ENCODE measurements at regions not wholly inside any gene's neighbourhood (a gene's known extent, or its start where the extent isn't known, plus 50 kb on each side); places are given as distances from the start of the nearest gene placed in this dataset.
"Not testable (repeated sequence)": the region's sequence is repeated elsewhere in the genome, so short reads cannot be mapped to it uniquely, and the experiment has no call there.

- DNase-seq = no peak
- no peaks in the 10 kb centered on the region for H3K36me3 ChIP-seq (replicated peaks; ENCODE audit: control insufficient read depth, insufficient read depth, low read length)
- no peak overlapping the region for H3K4me3 ChIP-seq (ENCODE audit: insufficient read depth, low read depth, low read length)
- no peaks in the 10 kb centered on the region for H3K27me3 ChIP-seq (ENCODE audit: control insufficient read depth, insufficient read depth, low read length)
These were observed 866.3 kb downstream of the ANKRD7 start for GRCh38 chr7:119090851-119091250.

- no peak for DNase-seq
- H3K27me3 ChIP-seq (ENCODE audit: control insufficient read depth, insufficient read depth, low read length) = no peaks in the 10 kb centered on the region
- no peaks in the 10 kb centered on the region for H3K36me3 ChIP-seq (replicated peaks; ENCODE audit: control insufficient read depth, insufficient read depth, low read length)
- H3K4me3 ChIP-seq (ENCODE audit: insufficient read depth, low read depth, low read length) = no peak overlapping the region
These were observed 872.2 kb downstream of the ANKRD7 start for GRCh38 chr7:119096683-119097082.

- not testable (repeated sequence) for H3K4me3 ChIP-seq (ENCODE audit: insufficient read depth, low read depth, low read length); DNase-seq; H3K36me3 ChIP-seq (replicated peaks; ENCODE audit: control insufficient read depth, insufficient read depth, low read length); H3K27me3 ChIP-seq (ENCODE audit: control insufficient read depth, insufficient read depth, low read length)
These were observed 876.2 kb downstream of the ANKRD7 start for GRCh38 chr7:119100611-119101258.

- no peak overlapping the region for H3K4me3 ChIP-seq (ENCODE audit: insufficient read depth, low read depth, low read length)
- no peaks in the 10 kb centered on the region for H3K27me3 ChIP-seq (ENCODE audit: control insufficient read depth, insufficient read depth, low read length)
- DNase-seq = no peak
- H3K36me3 ChIP-seq (replicated peaks; ENCODE audit: control insufficient read depth, insufficient read depth, low read length) = no peaks in the 10 kb centered on the region
These were observed 877.8 kb downstream of the ANKRD7 start for GRCh38 chr7:119102291-119102690.

GRCh38 chr7:119105381-119105780 lies 880.9 kb downstream of the ANKRD7 start:
- Histone ChIP-seq H3K4me3 (ENCODE audit: insufficient read depth, low read depth, low read length) (no peak overlapping the region), H3K36me3 (replicated peaks; ENCODE audit: control insufficient read depth, insufficient read depth, low read length) (no peaks in the 10 kb centered on the region), H3K27me3 (ENCODE audit: control insufficient read depth, insufficient read depth, low read length) (no peaks in the 10 kb centered on the region)
- no peak for DNase-seq

GRCh38 chr7:119123326-119123725 lies 898.8 kb downstream of the ANKRD7 start:
- no peaks in the 10 kb centered on the region for H3K27me3 ChIP-seq (ENCODE audit: control insufficient read depth, insufficient read depth, low read length)
- H3K36me3 ChIP-seq (replicated peaks; ENCODE audit: control insufficient read depth, insufficient read depth, low read length) = no peaks in the 10 kb centered on the region
- no peak for DNase-seq
- H3K4me3 ChIP-seq (ENCODE audit: insufficient read depth, low read depth, low read length) = no peak overlapping the region

- H3K4me3 ChIP-seq (ENCODE audit: insufficient read depth, low read depth, low read length) = no peak overlapping the region
- no peaks in the 10 kb centered on the region for H3K36me3 ChIP-seq (replicated peaks; ENCODE audit: control insufficient read depth, insufficient read depth, low read length)
- no peak for DNase-seq
- no peaks in the 10 kb centered on the region for H3K27me3 ChIP-seq (ENCODE audit: control insufficient read depth, insufficient read depth, low read length)
These were observed 903.2 kb downstream of the ANKRD7 start for GRCh38 chr7:119127706-119128105.

- Histone ChIP-seq H3K4me3 (ENCODE audit: insufficient read depth, low read depth, low read length) (no peak overlapping the region), H3K36me3 (replicated peaks; ENCODE audit: control insufficient read depth, insufficient read depth, low read length) (no peaks in the 10 kb centered on the region), H3K27me3 (ENCODE audit: control insufficient read depth, insufficient read depth, low read length) (no peaks in the 10 kb centered on the region)
- DNase-seq = no peak
These were observed 907.9 kb downstream of the ANKRD7 start for GRCh38 chr7:119132436-119132835.

GRCh38 chr7:119167431-119167830 lies 942.9 kb downstream of the ANKRD7 start:
- no peak for DNase-seq
- Histone ChIP-seq H3K4me3 (ENCODE audit: insufficient read depth, low read depth, low read length) (no peak overlapping the region), H3K36me3 (replicated peaks; ENCODE audit: control insufficient read depth, insufficient read depth, low read length) (no peaks in the 10 kb centered on the region), H3K27me3 (ENCODE audit: control insufficient read depth, insufficient read depth, low read length) (no peaks in the 10 kb centered on the region)

GRCh38 chr7:119172043-119172442 lies 947.5 kb downstream of the ANKRD7 start:
- Histone ChIP-seq H3K36me3 (replicated peaks; ENCODE audit: control insufficient read depth, insufficient read depth, low read length) (no peaks in the 10 kb centered on the region), H3K27me3 (ENCODE audit: control insufficient read depth, insufficient read depth, low read length) (no peaks in the 10 kb centered on the region), H3K4me3 (ENCODE audit: insufficient read depth, low read depth, low read length) (no peak overlapping the region)
- DNase-seq = no peak

GRCh38 chr7:119175911-119176627 lies 951.6 kb downstream of the ANKRD7 start:
- DNase-seq = peak; percentile 24
- Histone ChIP-seq H3K36me3 (replicated peaks; ENCODE audit: control insufficient read depth, insufficient read depth, low read length) (no peaks in the 10 kb centered on the region), H3K4me3 (ENCODE audit: insufficient read depth, low read depth, low read length) (no peak overlapping the region), H3K27me3 (ENCODE audit: control insufficient read depth, insufficient read depth, low read length) (no peaks in the 10 kb centered on the region)

- H3K27me3 ChIP-seq (ENCODE audit: control insufficient read depth, insufficient read depth, low read length) = no peaks in the 10 kb centered on the region
- H3K36me3 ChIP-seq (replicated peaks; ENCODE audit: control insufficient read depth, insufficient read depth, low read length) = no peaks in the 10 kb centered on the region
- no peak overlapping the region for H3K4me3 ChIP-seq (ENCODE audit: insufficient read depth, low read depth, low read length)
- no peak for DNase-seq
These were observed 953.4 kb downstream of the ANKRD7 start for GRCh38 chr7:119177863-119178262.

- no peaks in the 10 kb centered on the region for H3K27me3 ChIP-seq (ENCODE audit: control insufficient read depth, insufficient read depth, low read length)
- no peak overlapping the region for H3K4me3 ChIP-seq (ENCODE audit: insufficient read depth, low read depth, low read length)
- no peak for DNase-seq
- no peaks in the 10 kb centered on the region for H3K36me3 ChIP-seq (replicated peaks; ENCODE audit: control insufficient read depth, insufficient read depth, low read length)
These were observed 959.8 kb downstream of the ANKRD7 start for GRCh38 chr7:119184124-119184788.

GRCh38 chr7:119196183-119196582 lies 971.7 kb downstream of the ANKRD7 start:
- Histone ChIP-seq H3K36me3 (replicated peaks; ENCODE audit: control insufficient read depth, insufficient read depth, low read length) (no peaks in the 10 kb centered on the region), H3K27me3 (ENCODE audit: control insufficient read depth, insufficient read depth, low read length) (no peaks in the 10 kb centered on the region), H3K4me3 (ENCODE audit: insufficient read depth, low read depth, low read length) (no peak overlapping the region)
- DNase-seq = no peak
